Type B pancreatic cell (in vitro differentiated cells): ENCODE measurements at regions not wholly inside any gene's neighbourhood (a gene's known extent, or its start where the extent isn't known, plus 50 kb on each side); places are given as distances from the start of the nearest gene placed in this dataset.

ENCODE experiments used
- DNase-seq: peaks from one replicate; pipeline ENCODE4 v3.0.0; 2021; ENCODE audit warnings: mixed read lengths; ENCODE audit not compliant: unreplicated experiment; ENCODE audit errors: extremely low spot score
- H3K27ac Mint-ChIP-seq: 2 replicates; pipeline ENCODE4 v1.8.0; 2021; ENCODE audit warnings: mild to moderate bottlenecking, mixed read lengths
- H3K27me3 Mint-ChIP-seq: 2 replicates; pipeline ENCODE4 v1.8.0; 2021; ENCODE audit warnings: mixed read lengths
- H3K36me3 Mint-ChIP-seq: 2 replicates; pipeline ENCODE4 v1.8.0; 2021; ENCODE audit warnings: mixed read lengths
- H3K4me1 Mint-ChIP-seq: one replicate; pipeline ENCODE4 v1.8.0; 2021; ENCODE audit warnings: mixed read lengths; ENCODE audit not compliant: unreplicated experiment
- H3K4me3 Mint-ChIP-seq: 2 replicates; pipeline ENCODE4 v1.8.0; 2021; ENCODE audit warnings: mild to moderate bottlenecking, mixed read lengths
- H3K9me3 Mint-ChIP-seq: 2 replicates; pipeline ENCODE4 v1.8.0; 2021; ENCODE audit warnings: mixed read lengths
- CTCF ChIP-seq: fragments of 200-600 bp; sonication (generic); conservative IDR thresholded peaks from 2 replicates; pipeline ENCODE4 v1.5.0; 2021; ENCODE audit warnings: antibody characterized with exemption, mild to moderate bottlenecking

- Mint-ChIP-seq H3K4me3 (no peak overlapping the region), H3K27me3 (no peaks in the 10 kb centered on the region), H3K27ac (no peak overlapping the region)
Measured at GRCh38 chr7:22670422-22670815, 56.6 kb upstream of the IL6 start.

GRCh38 chr7:22669692-22670421 is 57.1 kb upstream of the IL6 start:
- H3K4me3 Mint-ChIP-seq: no peak overlapping the region
- no peaks in the 10 kb centered on the region for H3K27me3 Mint-ChIP-seq
- no peak for TF ChIP-seq CTCF
- no peak for DNase-seq
- H3K27ac Mint-ChIP-seq: no peak overlapping the region
- peaks cover 5% of the 10 kb centered on the region for H3K4me1 Mint-ChIP-seq
- H3K9me3 Mint-ChIP-seq: peaks cover 8% of the 10 kb centered on the region
- H3K36me3 Mint-ChIP-seq: no peaks in the 10 kb centered on the region

More at GRCh38 chr7:22670422-22670815, 56.6 kb upstream of the IL6 start:
- no peak for DNase-seq
- H3K9me3 Mint-ChIP-seq: peaks cover 8% of the 10 kb centered on the region
- H3K36me3 Mint-ChIP-seq: no peaks in the 10 kb centered on the region
- TF ChIP-seq CTCF: no peak
- peaks cover 5% of the 10 kb centered on the region for H3K4me1 Mint-ChIP-seq

GRCh38 chr7:22668971-22669401 is 58.0 kb upstream of the IL6 start:
- H3K9me3 Mint-ChIP-seq: peaks cover 8% of the 10 kb centered on the region
- H3K27me3 Mint-ChIP-seq: no peaks in the 10 kb centered on the region
- H3K36me3 Mint-ChIP-seq: no peaks in the 10 kb centered on the region
- no peak for TF ChIP-seq CTCF
- H3K27ac Mint-ChIP-seq: no peak overlapping the region
- H3K4me1 Mint-ChIP-seq: peaks cover 5% of the 10 kb centered on the region
- H3K4me3 Mint-ChIP-seq: no peak overlapping the region
- no peak for DNase-seq

- H3K27me3 Mint-ChIP-seq: peaks cover 2% of the 10 kb centered on the region
- no peak overlapping the region for H3K4me3 Mint-ChIP-seq
- peaks cover 5% of the 10 kb centered on the region for H3K4me1 Mint-ChIP-seq
- H3K27ac Mint-ChIP-seq: peak overlapping the region; percentile 57
- TF ChIP-seq CTCF: no peak
- H3K9me3 Mint-ChIP-seq: peaks cover 8% of the 10 kb centered on the region
- no peaks in the 10 kb centered on the region for H3K36me3 Mint-ChIP-seq
- no peak for DNase-seq
Measured at GRCh38 chr7:22667562-22668239, 59.3 kb upstream of the IL6 start.

GRCh38 chr7:22667187-22667561 is 59.8 kb upstream of the IL6 start:
- Mint-ChIP-seq H3K27me3 (peaks cover 6% of the 10 kb centered on the region), H3K27ac (peak overlapping the region; percentile 57), H3K36me3 (no peaks in the 10 kb centered on the region), H3K9me3 (peaks cover 8% of the 10 kb centered on the region), H3K4me1 (peaks cover 5% of the 10 kb centered on the region), H3K4me3 (no peak overlapping the region)
- DNase-seq: no peak
- TF ChIP-seq CTCF: no peak
